HG03442 (cell line): ENCODE measurements at regions not wholly inside any gene's neighbourhood (a gene's known extent, or its start where the extent isn't known, plus 50 kb on each side); places are given as distances from the start of the nearest gene placed in this dataset.

Experiments
- ATAC-seq: cut with Tn5 transposase; IDR thresholded peaks from one replicate; pipeline ENCODE4 v1.9.1; 2021; ENCODE audit warnings: mild to moderate bottlenecking, moderate library complexity; ENCODE audit not compliant: unreplicated experiment

DNA sequence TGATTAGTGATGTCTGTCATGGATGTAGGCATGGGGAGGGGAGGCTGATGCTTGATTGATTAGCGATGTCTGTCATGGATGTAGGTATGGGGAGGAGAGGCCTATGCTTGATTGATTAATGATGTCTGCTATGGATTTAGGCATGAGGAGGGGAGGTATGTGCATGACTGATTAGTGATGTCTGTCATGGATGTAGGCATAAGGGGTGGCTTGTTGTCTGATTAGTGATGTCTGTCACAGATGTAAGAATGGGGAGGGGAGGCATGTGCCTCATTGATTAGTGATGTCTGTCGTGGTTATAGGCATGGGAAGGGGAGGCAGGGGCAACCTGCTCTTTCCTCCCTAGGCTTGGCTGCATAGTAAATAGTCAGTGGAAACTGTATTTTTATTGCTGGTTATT lies 409.4 kb downstream of the HAPSTR1 start:
- no peak for ATAC-seq

DNA sequence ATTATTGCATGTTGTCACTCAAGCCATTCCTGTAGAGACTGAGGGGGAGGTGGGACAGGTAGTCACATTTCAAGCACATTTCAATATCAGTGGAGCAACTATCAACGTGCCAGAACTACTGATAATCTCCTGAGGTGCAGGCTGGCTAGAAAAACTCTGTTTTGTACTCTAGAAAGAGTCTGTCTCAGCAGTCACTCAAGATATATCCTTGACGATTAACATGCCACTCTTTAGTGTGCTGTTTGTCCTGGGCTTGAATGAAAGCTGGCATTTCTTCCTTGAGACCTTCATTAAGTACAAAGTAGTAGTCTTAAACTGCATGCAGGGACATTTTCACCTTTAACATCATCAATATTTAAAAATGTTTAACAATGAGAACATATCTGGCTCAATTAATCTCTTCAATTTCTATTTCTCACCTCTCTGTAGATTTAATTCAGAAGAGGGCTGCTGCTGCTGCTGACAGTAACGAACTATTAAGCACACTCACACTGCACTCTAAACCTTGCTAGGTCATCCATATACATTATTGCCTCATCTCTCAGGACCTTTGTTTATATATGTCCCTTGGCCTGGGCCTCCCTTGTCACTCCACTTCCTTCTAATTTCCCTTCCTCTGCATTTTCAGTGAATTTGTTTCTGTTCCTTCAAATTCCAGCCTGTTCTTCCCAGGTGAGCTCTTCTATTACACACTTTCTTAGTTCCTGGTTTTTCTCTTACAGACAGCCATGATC lies 412.0 kb downstream of the HAPSTR1 start:
- no peak for ATAC-seq

DNA sequence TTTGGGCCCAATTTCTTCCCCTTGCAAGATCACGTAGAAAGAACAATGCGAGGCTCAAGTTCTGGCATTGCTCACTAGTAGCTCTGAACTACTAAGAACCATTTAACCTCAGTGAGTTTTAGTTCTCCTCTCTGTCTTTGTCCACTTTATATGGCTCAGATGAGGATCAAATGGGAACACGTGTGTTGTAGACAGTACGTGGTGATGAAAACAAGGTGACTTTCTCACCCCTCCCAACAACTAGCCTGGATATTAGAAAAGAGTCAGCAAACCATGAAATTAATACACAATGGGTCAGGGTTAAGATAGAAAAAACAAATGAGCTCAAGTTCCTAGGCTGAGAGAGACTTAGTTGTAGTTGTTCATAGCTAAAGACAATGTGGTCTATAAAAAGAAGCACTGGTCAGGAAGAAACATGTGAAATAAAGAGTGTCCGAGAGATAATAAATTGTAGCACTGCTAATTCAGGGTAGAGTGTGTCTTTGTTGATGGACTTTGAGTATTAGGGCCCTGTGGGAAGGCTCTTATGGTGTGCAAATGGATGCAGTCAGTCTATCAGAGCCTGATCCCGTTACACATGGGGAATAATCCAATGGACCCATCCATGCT lies 417.0 kb downstream of the HAPSTR1 start:
- ATAC-seq: no peak

DNA sequence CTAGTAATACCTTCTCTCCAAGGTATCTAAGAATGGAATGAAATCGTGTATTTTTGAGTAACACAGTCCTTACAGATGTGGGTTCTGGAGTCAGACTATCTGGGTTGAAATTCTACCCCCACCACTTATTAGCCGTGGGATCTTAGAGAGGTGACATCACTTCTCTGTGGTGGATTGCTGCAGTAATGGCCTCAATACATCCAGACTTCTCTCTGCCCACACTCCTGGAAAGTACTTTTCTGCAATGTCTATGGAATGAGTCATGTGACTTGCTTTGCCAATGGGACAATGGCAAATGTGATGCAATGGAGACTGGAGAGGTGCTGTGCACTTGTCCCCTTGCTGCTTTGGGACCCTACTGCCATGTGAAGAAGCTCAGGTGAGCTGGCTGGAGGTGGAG lies 418.2 kb downstream of the HAPSTR1 start:
- no peak for ATAC-seq

DNA sequence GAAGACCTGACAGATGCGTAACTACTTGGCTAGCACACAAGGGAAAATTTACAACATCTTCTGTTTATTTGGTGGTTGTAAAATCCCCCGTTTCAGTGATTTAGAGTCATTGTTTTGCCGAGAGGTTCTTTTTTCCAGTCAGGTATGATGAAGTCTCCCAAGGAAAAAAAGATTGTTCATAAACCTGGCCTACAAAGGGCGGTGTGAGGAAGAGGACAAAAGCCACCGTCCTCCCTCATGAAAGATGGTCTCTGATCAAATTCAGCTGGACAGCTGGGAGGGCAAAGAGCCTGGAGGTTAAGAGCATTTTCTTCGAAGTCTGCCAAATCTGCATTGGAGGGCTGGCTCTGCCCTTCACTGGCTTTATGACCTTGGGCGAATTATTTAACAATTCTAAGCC lies 419.9 kb downstream of the HAPSTR1 start:
- no peak for ATAC-seq

DNA sequence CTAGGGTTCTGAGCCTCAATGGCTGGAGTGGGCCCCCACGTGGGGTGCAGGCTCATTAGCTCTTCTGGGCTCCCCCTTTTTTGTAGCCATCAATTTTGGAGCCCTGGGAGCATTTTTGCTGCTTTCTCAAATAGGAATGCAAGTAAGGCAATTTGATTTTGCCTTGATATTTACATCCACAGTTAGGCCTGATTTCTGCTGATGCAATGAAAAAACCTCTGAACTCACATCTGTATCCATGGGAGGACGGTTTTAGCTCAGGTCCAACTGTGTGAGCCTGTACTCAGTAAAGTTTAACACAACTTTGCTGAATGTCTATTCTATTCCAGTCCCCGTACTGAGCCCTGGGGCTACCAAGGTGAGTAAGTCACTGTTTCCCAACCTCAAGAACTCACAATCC lies 425.0 kb downstream of the HAPSTR1 start:
- ATAC-seq: no peak

DNA sequence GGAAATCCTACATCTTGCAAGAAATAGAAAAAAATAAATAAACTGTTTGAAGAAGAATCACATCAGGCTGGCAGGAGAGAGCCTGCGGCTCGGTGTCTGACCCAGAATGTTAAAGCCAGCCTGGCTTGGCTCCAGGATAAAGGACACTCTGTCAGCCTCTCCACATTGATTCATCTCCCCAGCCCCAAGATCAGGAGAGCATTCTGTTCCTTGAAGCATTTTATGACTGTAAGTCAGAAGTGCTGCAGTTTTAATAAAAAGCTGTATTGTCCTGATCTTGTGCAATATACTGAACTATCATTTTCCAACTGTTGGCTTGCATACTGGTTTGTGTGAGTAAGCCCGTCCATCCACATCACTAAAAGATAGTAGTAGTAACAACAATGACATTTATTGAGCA lies 426.6 kb downstream of the HAPSTR1 start:
- no peak for ATAC-seq

DNA sequence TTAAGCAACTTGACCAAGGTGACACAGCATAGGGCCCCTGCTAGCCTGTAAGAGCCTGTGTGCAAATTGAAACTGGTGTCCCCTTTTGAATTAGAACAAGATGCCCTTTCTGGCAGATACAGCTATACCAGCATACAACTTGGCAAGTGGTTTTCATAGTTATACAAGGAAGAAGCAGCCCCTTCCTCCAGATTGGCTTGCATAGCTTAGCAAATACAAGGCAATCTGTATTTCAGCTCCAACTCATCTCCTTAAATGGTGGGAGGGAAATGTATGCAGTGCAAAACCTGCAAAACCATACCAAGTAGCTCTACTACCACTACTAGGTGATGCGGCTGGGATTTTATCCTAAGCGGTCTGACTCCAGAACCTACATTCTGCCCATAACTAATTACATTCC lies 427.1 kb downstream of the HAPSTR1 start:
- ATAC-seq: no peak

DNA sequence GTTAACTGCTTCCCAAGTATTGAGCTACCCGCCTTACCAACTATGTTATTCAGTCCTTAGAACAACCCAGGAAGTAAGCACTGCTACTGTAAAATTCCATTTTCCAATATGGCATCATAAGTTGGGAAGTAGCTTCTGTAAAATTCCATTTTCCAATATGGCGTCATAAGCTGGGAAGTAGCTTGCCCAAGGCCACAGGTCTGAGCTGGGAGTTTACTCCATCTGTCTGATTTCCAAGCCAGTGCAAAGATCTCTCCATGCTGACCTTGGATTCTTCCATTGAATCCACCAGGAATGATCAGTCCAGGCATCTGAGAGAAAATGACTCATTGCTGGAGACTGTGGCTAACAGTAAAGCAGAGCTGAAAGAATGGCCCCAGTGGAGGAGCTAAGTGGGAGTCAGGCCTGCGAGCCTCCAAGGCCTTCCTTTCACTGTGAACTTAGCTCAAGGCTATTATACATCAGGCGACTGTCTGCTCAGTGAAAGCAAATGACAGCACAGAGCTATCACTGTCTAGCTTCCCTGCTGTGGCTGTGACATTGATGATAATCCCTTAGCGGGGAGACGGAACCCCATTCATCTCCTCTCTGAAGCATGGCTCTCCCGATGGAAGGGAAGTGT lies 430.4 kb downstream of the HAPSTR1 start:
- no peak for ATAC-seq

DNA sequence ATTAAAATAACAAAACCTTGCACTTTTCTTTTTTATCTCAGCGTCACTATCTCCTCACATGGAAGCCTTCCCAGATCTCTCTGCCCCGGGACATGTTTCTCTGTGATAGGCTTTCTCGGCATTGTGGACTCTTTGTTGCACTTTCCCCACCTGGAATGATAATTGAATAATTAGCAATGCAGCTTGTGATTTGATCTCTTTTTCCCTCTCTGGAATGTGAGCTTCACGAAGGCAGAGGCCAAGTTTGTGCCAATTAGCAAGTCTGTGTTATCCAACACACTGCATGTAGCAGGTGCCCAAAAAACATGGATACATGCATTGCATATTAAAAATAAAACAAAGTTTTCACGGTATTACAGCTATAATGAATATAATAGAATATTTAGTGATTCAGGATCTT lies 431.2 kb downstream of the HAPSTR1 start:
- ATAC-seq: no peak

DNA sequence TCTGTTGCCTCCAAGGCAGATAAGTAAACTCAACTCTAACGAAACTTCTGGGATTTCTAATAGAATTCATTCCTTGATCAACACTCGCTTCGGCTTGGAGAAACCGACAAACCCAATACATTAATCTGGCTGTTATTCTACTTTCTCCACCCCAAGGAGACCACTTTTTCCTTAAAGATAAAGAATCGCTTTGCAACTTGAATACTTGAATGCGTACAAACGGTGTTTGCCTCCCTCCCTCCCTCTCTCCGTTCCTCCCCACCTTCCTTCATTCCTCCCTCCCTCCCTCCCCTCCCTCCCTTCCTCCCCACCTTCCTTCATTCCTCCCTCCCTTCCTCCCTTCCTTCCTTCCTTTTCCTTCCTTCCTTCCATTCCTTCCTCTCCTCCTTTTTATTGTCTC lies 432.6 kb downstream of the HAPSTR1 start:
- no peak for ATAC-seq

DNA sequence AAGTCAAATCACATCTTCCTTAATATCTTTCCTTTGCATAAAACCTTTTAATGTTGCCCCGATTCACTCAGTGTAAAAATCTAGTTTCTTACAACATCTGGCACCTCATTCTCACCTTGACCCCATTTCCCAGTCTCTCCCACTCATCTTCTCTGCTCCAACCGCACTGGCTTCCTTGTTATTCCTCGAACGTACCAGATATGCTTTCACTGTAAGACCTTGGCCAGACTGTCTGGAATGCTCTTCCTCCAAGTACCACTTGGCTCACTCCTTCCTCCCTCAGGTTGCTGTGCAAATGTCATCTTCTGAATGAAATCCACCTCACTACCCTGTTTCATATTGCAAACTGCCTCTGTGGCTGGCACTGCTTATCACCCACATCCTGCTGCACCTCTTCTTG lies 433.6 kb downstream of the HAPSTR1 start:
- ATAC-seq: no peak

DNA sequence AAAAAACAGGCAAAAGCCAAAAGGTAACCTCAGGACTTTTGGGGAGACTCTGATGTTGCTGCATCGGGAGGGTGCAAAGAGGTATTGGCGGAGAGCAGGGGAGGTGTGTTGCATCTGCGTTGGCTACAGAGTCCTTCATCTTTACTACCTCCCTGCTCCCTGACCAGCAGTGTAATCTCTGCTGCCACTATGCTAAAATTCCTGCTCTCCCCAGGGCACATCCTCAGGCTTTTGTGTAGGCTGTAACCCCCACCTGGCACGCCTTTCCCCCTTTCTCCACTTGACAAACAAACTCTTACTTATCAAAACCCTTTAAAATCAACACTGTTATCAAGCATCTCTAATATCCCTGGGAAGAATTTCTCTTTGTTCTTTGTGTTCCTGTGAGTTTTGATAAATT lies 435.3 kb downstream of the HAPSTR1 start:
- ATAC-seq: no peak

DNA sequence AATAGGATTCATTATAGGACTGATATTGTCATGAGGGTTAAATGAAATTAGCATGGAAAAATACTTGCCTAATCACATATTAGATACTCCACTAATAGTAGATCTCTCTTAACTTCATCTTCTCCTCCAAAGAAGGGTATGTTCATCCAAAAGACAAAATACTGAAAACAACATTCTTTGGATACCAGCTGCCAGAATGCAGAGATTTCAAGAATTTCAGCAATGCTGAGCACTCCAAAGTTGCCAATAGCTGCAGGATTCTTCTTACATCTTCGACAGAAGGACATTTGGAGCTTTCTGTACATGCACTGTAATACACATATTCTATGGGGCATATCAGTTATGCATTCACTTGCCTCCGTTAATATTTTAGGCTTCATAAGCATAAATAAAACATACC lies 436.5 kb downstream of the HAPSTR1 start:
- ATAC-seq: no peak

DNA sequence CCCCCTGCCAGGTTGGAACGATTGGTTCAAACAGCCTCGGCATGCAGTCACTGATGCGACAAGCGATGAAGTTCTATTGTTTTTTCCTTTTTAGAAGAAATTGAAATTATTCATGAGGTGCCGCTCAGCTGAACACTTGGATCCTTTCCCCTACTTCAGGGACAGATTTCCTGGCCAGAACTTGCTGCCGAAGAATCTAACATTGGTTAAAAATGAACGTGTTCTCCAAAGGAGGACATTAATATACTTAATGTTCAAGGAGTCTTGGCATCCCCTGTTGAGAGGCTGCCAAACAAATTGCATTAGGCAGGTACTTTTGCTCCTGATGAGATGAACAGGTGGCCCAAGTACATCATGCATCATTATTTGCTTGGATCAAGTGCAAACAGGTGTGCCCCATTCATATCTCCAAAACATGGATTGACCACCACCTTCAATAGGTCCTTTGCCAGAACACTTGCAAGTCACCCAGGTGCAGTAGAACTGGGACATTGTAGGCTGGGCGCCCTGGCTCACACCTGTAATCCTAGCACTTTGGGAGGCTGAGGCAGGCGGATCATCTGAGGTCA lies 437.2 kb downstream of the HAPSTR1 start:
- ATAC-seq: no peak

DNA sequence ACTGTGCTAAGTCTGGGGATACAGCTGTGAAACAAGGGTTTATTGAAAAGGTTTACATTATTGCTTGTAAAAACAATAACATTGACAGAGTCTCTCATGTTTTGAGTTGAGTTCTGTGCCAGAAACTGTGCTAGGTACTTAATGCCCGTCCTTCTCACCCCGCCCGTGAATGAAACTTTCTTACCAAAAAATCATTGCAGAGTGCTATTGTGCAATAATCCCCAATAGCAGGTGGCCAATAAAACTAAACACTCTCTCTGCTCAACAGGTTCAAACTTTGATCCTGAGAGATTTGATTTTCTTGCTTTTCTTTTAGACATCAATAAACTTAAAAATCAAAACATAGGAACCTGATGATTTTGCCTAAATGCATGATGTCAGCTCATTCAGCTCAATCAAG lies 441.6 kb downstream of the HAPSTR1 start:
- ATAC-seq: no peak

DNA sequence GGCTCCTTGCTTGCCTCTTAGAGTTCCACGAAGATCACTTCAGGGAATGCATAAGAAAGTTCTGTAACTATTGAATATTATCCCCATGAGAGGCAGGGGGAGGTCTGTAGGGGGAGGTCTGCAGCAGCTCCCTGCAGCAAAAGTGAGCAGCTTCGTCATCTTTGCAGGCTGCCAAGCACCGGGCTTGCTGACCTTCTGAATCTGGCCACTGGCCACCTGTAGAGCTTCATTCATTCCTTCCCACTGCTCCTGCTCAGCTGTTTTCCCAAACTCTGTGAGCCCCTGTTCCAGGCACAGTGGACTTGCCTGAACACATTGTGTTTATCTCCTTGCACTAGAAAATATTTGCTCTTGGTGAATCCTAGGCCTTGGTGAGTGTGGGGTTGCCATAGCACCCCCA lies 443.3 kb downstream of the HAPSTR1 start:
- no peak for ATAC-seq

DNA sequence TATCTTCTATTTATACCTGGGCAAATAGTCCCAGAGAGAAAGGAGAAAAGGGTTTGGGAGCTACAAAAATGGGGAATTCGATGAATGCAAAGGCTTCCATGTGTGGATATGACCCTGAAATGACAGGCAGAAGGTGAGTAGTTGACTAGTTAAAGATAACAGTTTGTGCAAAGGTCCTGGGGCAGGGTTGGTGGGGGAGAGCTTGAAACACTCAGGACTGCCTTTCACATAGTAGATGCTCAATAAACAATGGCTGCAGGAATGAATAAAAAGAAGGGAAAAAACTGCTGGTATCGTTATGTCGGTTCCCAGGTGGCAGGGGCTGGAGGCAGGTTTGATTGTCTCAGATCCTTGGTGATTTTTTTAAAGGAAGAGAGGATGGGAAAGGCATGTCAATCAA lies 445.5 kb downstream of the HAPSTR1 start:
- ATAC-seq: no peak

DNA sequence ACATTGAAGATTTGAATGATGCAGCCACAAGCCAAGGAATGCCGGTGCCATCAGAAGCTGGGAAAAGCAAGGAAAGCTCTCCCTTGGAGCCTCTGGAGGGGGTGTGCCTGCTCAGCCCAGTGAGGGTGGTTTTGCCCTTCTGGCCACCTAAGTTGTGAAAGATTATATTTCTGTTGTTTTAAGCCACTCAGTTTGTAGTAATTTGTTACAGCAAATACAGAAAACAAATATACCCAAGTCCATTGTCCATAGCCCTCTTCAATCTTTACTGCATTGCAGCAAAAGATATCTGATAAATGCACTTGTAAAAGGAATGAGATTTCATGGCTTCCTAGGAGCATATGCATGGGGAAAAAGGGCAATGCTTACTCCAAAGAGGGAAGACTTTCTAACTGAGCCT lies 447.9 kb downstream of the HAPSTR1 start:
- no peak for ATAC-seq

DNA sequence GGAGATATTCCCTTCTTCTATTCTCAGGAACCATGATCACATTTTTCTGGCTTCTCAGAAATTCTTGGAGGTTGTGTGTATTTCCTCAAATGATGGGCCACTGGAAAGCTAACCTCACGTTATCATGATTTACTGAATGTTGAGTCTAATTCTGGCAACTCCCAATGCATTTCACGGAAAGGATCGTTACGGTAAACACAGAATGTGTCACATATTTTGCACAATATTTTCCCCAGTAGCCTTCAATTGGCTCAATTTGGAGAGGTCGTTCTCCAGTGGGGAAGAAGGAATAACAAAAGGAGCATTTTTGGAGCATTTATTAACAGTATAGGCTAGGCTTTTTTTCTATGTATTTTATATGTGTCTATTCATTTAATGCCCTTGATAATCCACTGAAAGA lies 450.3 kb downstream of the HAPSTR1 start:
- ATAC-seq: no peak

DNA sequence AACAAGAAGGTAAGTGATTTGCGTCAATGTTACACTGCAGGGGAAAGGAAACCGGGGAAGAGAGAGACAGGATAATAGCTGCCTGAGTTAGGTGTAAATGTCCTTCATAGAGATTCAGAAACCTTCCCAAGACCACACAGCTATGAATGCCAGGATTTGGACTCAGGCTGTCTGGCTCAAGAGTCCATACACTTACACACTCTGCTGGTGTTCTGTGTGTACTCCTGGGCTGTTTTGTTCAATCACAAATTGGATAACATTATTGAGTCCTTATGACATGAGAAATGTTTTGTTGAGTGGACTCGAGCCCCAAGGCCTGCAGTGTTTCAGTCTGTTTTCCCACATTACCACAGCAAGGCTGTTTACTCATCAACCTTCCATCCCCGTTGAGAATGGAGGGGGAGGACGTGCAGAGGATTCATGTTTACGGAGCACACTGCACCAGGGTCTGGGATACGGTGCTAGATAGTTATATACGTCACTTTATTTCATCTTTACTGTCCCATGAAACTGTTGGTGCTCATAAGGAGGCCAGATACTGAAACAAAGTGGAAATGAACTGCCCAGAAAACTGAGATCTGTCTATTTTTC lies 450.8 kb downstream of the HAPSTR1 start:
- no peak for ATAC-seq
